Adrenal gland (tissue), 5 donors: ENCODE measurements at regions not wholly inside any gene's neighbourhood (a gene's known extent, or its start where the extent isn't known, plus 50 kb on each side); places are given as distances from the start of the nearest gene placed in this dataset.

Source experiments
- POLR2A ChIP-seq, 2 donors: fragments of 450-650 bp; IDR thresholded peaks; one replicate each; pipeline ENCODE4 v1.6.1; 2017; ENCODE audit warnings: antibody characterized with exemption in 2 of 2, mild to moderate bottlenecking in 2 of 2, moderate library complexity in 1 of 2
- TF ChIP-seq, protein P1 (sequence below), 6 experiments: fragments of 450-650 bp in 4 of 6; fragments of 200-600 bp in 2 of 6; sonication (generic) in 1 of 6; IDR thresholded peaks; 1 replicate in 5 of 6; 2 replicates in 1 of 6; pipeline versions ENCODE4 v1.5.1 to v1.8.0; 2016 to 2021; ENCODE audit warnings: antibody characterized with exemption in 6 of 6, mild to moderate bottlenecking in 2 of 6, moderate library complexity in 1 of 6
- donor health status: DM: no; HTN: no; CAD: no.

DNA sequence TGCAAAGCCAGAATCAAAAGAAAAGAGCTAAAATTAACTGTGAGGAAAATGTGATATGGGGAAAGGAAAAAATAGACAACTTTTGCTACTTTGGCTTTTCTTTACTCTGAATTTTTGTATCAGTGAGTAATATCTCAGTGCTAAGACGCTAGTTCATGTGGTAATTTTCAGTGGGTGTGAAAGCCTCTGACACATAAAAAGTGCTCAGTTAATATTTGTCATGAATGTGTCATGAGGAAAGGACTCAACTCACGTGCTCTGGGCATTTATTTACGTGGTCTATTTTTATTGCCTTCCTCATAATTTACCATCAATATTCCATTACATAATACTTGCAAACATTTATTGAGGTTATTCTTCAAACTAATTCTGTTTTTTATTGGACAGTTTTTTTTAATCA, 302.0 kb upstream of the TSPY4 start:
- TF ChIP-seq, protein P1, sequence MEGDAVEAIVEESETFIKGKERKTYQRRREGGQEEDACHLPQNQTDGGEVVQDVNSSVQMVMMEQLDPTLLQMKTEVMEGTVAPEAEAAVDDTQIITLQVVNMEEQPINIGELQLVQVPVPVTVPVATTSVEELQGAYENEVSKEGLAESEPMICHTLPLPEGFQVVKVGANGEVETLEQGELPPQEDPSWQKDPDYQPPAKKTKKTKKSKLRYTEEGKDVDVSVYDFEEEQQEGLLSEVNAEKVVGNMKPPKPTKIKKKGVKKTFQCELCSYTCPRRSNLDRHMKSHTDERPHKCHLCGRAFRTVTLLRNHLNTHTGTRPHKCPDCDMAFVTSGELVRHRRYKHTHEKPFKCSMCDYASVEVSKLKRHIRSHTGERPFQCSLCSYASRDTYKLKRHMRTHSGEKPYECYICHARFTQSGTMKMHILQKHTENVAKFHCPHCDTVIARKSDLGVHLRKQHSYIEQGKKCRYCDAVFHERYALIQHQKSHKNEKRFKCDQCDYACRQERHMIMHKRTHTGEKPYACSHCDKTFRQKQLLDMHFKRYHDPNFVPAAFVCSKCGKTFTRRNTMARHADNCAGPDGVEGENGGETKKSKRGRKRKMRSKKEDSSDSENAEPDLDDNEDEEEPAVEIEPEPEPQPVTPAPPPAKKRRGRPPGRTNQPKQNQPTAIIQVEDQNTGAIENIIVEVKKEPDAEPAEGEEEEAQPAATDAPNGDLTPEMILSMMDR (IDR thresholded peaks at IDR 0.05), result no peak
- no peak for TF ChIP-seq POLR2A (IDR thresholded peaks at IDR 0.05)
